OCI-LY3 (cell line): ENCODE measurements at regions not wholly inside any gene's neighbourhood (a gene's known extent, or its start where the extent isn't known, plus 50 kb on each side); places are given as distances from the start of the nearest gene placed in this dataset.

Source experiments
- H2AFZ ChIP-seq: fragments of 200-600, 300-600 bp; shearing (Covaris generic); 2 replicates; pipeline ENCODE4 v1.6.0; 2014; ENCODE audit warnings: antibody characterized with exemption, low read depth, low read length
- H3K27ac ChIP-seq: fragments of 200-600, 300-600 bp; sonication (generic); 2 replicates; pipeline ENCODE4 v1.5.1; 2014; ENCODE audit warnings: mild to moderate bottlenecking, low read length, moderate library complexity, mixed read lengths
- H3K27me3 ChIP-seq: fragments of 200-600, 300-600 bp; sonication (generic); 2 replicates; pipeline ENCODE4 v1.6.1; 2014; ENCODE audit warnings: low read depth, low read length, mixed read lengths
- H3K36me3 ChIP-seq: fragments of 200-600, 300-600 bp; sonication (generic); replicated peaks from 2 replicates; pipeline ENCODE3; 2014; ENCODE audit warnings: low read depth, low read length, mixed read lengths
- H3K4me1 ChIP-seq: fragments of 300-600, 200-600 bp; sonication (generic); 2 replicates; pipeline ENCODE4 v1.6.1; 2014; ENCODE audit warnings: low read length, mixed read lengths
- H3K4me2 ChIP-seq: fragments of 200-600, 300-600 bp; sonication (generic); 2 replicates; pipeline ENCODE4 v1.6.1; 2014; ENCODE audit warnings: low read length, mixed read lengths
- H3K4me3 ChIP-seq: fragments of 300-600, 200-600 bp; sonication (generic); 2 replicates; pipeline ENCODE4 v1.5.1; 2014; ENCODE audit warnings: antibody characterized with exemption, mild to moderate bottlenecking, low read length, moderate library complexity
- H3K79me2 ChIP-seq: fragments of 300-600, 200-600 bp; shearing (Covaris generic); 2 replicates; pipeline ENCODE4 v1.6.1; 2014; ENCODE audit warnings: mild to moderate bottlenecking, low read length, mixed read lengths
- H3K9ac ChIP-seq: fragments of 300-600, 200-600 bp; shearing (Covaris generic); 2 replicates; pipeline ENCODE4 v1.6.0; 2014; ENCODE audit warnings: mild to moderate bottlenecking, low read length, moderate library complexity
- H3K9me3 ChIP-seq: fragments of 200-600, 300-600 bp; shearing (Covaris generic); 2 replicates; pipeline ENCODE4 v1.6.1; 2014; ENCODE audit warnings: low read length, mixed read lengths; ENCODE audit not compliant: insufficient read depth
- H4K20me1 ChIP-seq: fragments of 200-600, 300-600 bp; sonication (generic); 2 replicates; pipeline ENCODE4 v1.6.1; 2016; ENCODE audit warnings: low read length, mixed read lengths; ENCODE audit not compliant: insufficient read depth
- CTCF ChIP-seq: fragments of 200-600, 300-600 bp; sonication (generic); IDR thresholded peaks from 2 replicates; pipeline ENCODE4 v1.5.1; 2014; ENCODE audit warnings: antibody characterized with exemption, low read length, low read depth
- EZH2phosphoT487 ChIP-seq: fragments of 200-600 bp; shearing (Covaris generic); IDR thresholded peaks from 2 replicates; pipeline ENCODE4 v1.6.1; 2018; ENCODE audit warnings: antibody characterized with exemption, mixed run types, low read depth

- Histone ChIP-seq H4K20me1 (no peaks in the 10 kb centered on the region), H3K4me3 (no peak overlapping the region)
Observed at GRCh38 chr11:82009133-82009532, 724.5 kb downstream of the FAM181B start.

GRCh38 chr11:82007521-82007920 is 726.1 kb downstream of the FAM181B start:
- no peak overlapping the region for H2AFZ ChIP-seq
- H3K4me2 ChIP-seq: no peak overlapping the region
- TF ChIP-seq EZH2phosphoT487 (no peak), CTCF (no peak)
- H3K27me3 ChIP-seq: no peaks in the 10 kb centered on the region
- no peaks in the 10 kb centered on the region for H3K4me1 ChIP-seq
- no peaks in the 10 kb centered on the region for H4K20me1 ChIP-seq
- no peaks in the 10 kb centered on the region for H3K36me3 ChIP-seq
- H3K9ac ChIP-seq: no peak overlapping the region
- no peak overlapping the region for H3K27ac ChIP-seq
- no peaks in the 10 kb centered on the region for H3K79me2 ChIP-seq
- H3K9me3 ChIP-seq: no peaks in the 10 kb centered on the region
- no peak overlapping the region for H3K4me3 ChIP-seq

More at GRCh38 chr11:82009133-82009532, 724.5 kb downstream of the FAM181B start:
- no peak overlapping the region for H2AFZ ChIP-seq
- H3K4me1 ChIP-seq: no peaks in the 10 kb centered on the region
- H3K79me2 ChIP-seq: no peaks in the 10 kb centered on the region
- H3K36me3 ChIP-seq: no peaks in the 10 kb centered on the region
- TF ChIP-seq EZH2phosphoT487 (no peak), CTCF (no peak)
- H3K9me3 ChIP-seq: no peaks in the 10 kb centered on the region
- H3K27ac ChIP-seq: no peak overlapping the region
- H3K27me3 ChIP-seq: no peaks in the 10 kb centered on the region
- H3K4me2 ChIP-seq: no peak overlapping the region
- H3K9ac ChIP-seq: no peak overlapping the region

- TF ChIP-seq EZH2phosphoT487 (no peak), CTCF (no peak)
- no peaks in the 10 kb centered on the region for H3K9me3 ChIP-seq
- H3K4me3 ChIP-seq: no peak overlapping the region
- H3K4me1 ChIP-seq: no peaks in the 10 kb centered on the region
- H3K27ac ChIP-seq: no peak overlapping the region
- H3K79me2 ChIP-seq: no peaks in the 10 kb centered on the region
- H3K36me3 ChIP-seq: no peaks in the 10 kb centered on the region
- no peak overlapping the region for H3K4me2 ChIP-seq
- H3K9ac ChIP-seq: no peak overlapping the region
- H3K27me3 ChIP-seq: no peaks in the 10 kb centered on the region
- H4K20me1 ChIP-seq: no peaks in the 10 kb centered on the region
- no peak overlapping the region for H2AFZ ChIP-seq
Observed at GRCh38 chr11:82004537-82005213, 729.0 kb downstream of the FAM181B start.

GRCh38 chr11:82003671-82004515 is 729.8 kb downstream of the FAM181B start:
- Histone ChIP-seq H4K20me1 (no peaks in the 10 kb centered on the region), H3K9me3 (no peaks in the 10 kb centered on the region), H3K36me3 (no peaks in the 10 kb centered on the region), H3K4me1 (no peaks in the 10 kb centered on the region), H3K27me3 (no peaks in the 10 kb centered on the region), H3K4me3 (no peak overlapping the region), H2AFZ (no peak overlapping the region), H3K9ac (no peak overlapping the region), H3K79me2 (no peaks in the 10 kb centered on the region), H3K27ac (no peak overlapping the region), H3K4me2 (no peak overlapping the region)
- no peak for TF ChIP-seq EZH2phosphoT487
